Sigmoid colon (tissue), 4 donors: ENCODE measurements at regions not wholly inside any gene's neighbourhood (a gene's known extent, or its start where the extent isn't known, plus 50 kb on each side); places are given as distances from the start of the nearest gene placed in this dataset.

ENCODE experiments used
- CTCF ChIP-seq, 4 experiments: fragments of 450-650 bp in 3 of 4; fragments of 200-600 bp in 1 of 4; IDR thresholded peaks; one replicate each; pipeline ENCODE4 v1.5.1; 2016 to 2019; ENCODE audit warnings: antibody characterized with exemption in 4 of 4, mild to moderate bottlenecking in 3 of 4, moderate library complexity in 2 of 4
- POLR2A ChIP-seq, 2 donors: fragments of 450-650 bp; IDR thresholded peaks; one replicate each; pipeline ENCODE4 v1.6.1; 2016; ENCODE audit warnings: antibody characterized with exemption in 2 of 2, mild to moderate bottlenecking in 2 of 2, moderate library complexity in 2 of 2
- POLR2AphosphoS5 ChIP-seq, 4 donors: sonication (generic); formaldehyde crosslinking; IDR thresholded peaks; one replicate each; pipeline ENCODE4 v1.6.1; 2017; ENCODE audit warnings: antibody characterized with exemption in 4 of 4

DNA sequence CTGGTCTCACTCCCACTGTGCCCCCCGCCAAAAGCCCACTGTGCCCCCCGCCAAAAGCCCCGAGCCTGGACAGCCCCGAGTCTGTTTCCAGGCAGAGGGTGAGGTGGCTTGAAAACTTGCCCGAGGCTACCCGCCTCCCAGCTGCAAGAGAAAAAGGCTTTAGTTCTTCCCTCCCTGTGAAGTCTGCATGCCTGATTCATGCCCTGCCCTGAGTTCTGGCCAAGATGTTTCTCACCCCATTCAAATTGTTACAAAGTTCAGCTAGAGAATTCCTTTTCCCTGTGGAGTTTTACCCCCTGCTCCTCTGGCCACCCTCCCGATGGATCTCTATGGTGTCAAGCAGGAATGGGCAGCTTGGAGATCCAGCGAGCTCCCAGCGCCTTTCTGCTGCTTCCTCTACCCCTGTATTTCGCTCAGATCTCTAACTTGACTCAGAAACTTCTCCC, 298.8 kb upstream of the MAP3K7 start:
- TF ChIP-seq CTCF (IDR thresholded peaks at IDR 0.05) (no peak), POLR2A (IDR thresholded peaks at IDR 0.05) (no peak), POLR2AphosphoS5 (IDR thresholded peaks at IDR 0.05) (no peak)
